ENCODE measurements at regions not wholly inside any gene's neighbourhood (a gene's known extent, or its start where the extent isn't known, plus 50 kb on each side); places are given as distances from the start of the nearest gene placed in this dataset.

GRCh38 chr3:56903231-56903782 lies 101.6 kb upstream of the ARHGEF3 start:
- no peak for TF ChIP-seq IRF2 (CRISPR knock-in tag; IDR thresholded peaks at IDR 0.05; ENCODE audit: borderline replicate concordance, low read depth)
- TF ChIP-seq SMAD3 (CRISPR knock-in tag; IDR thresholded peaks at IDR 0.05; ENCODE audit: borderline replicate concordance) = no peak
- no peak for TF ChIP-seq TCF7 (CRISPR knock-in tag; IDR thresholded peaks at IDR 0.05; ENCODE audit: low read depth)
- no peak for TF ChIP-seq CTCF (IDR thresholded peaks at IDR 0.05)
- no peak for TF ChIP-seq ERG (CRISPR knock-in tag; IDR thresholded peaks at IDR 0.05)
- no peak for TF ChIP-seq MXD4 (CRISPR knock-in tag; IDR thresholded peaks at IDR 0.05; ENCODE audit: borderline replicate concordance)
